Stimulated activated CD8-positive, alpha-beta memory T cell treated with anti-CD3 and anti-CD28 coated beads, Interleukin-12 subunit alpha, Interleukin-12 subunit beta, amount 100 ng/mL, for 4 hours (primary cell): ENCODE measurements at regions not wholly inside any gene's neighbourhood (a gene's known extent, or its start where the extent isn't known, plus 50 kb on each side); places are given as distances from the start of the nearest gene placed in this dataset.
"Not testable (repeated sequence)": the region's sequence is repeated elsewhere in the genome, so short reads cannot be mapped to it uniquely, and the experiment has no call there.

ENCODE experiments used
- DNase-seq: peaks from one replicate; pipeline ENCODE4 v3.0.0-alpha.2; 2020; ENCODE audit warnings: low read depth

- no peak for DNase-seq
Observed at GRCh38 chr11:129503646-129504045, 128.0 kb downstream of the BARX2 start.

GRCh38 chr11:129505266-129505665 is 129.6 kb downstream of the BARX2 start:
- no peak for DNase-seq

GRCh38 chr11:129508163-129508562 is 132.5 kb downstream of the BARX2 start:
- DNase-seq: no peak

GRCh38 chr11:129528296-129528695 is 152.6 kb downstream of the BARX2 start:
- no peak for DNase-seq

- no peak for DNase-seq
Observed at GRCh38 chr11:129530154-129530895, 154.7 kb downstream of the BARX2 start.

- no peak for DNase-seq
Observed at GRCh38 chr11:129533395-129533794, 157.7 kb downstream of the BARX2 start.

GRCh38 chr11:129536338-129536737 is 160.7 kb downstream of the BARX2 start:
- DNase-seq: no peak

GRCh38 chr11:129538323-129538722 is 162.7 kb downstream of the BARX2 start:
- DNase-seq: no peak

- no peak for DNase-seq
Observed at GRCh38 chr11:129543515-129544290, 168.1 kb downstream of the BARX2 start.

GRCh38 chr11:129544691-129545090 is 169.0 kb downstream of the BARX2 start:
- DNase-seq: no peak

GRCh38 chr11:129546266-129546665 is 170.6 kb downstream of the BARX2 start:
- no peak for DNase-seq

GRCh38 chr11:129557421-129557820 is 181.8 kb downstream of the BARX2 start:
- no peak for DNase-seq

- no peak for DNase-seq
Observed at GRCh38 chr11:129569007-129569406, 193.4 kb downstream of the BARX2 start.

- DNase-seq: not testable (repeated sequence)
Observed at GRCh38 chr11:129572667-129573066, 197.0 kb downstream of the BARX2 start.

GRCh38 chr11:129573161-129573560 is 197.5 kb downstream of the BARX2 start:
- no peak for DNase-seq

GRCh38 chr11:129574431-129574830 is 198.8 kb downstream of the BARX2 start:
- no peak for DNase-seq

GRCh38 chr11:129576652-129577051 is 201.0 kb downstream of the BARX2 start:
- no peak for DNase-seq

GRCh38 chr11:129578006-129578405 is 202.4 kb downstream of the BARX2 start:
- no peak for DNase-seq

- no peak for DNase-seq
Observed at GRCh38 chr11:129580278-129580677, 204.6 kb downstream of the BARX2 start.

GRCh38 chr11:129584316-129584715 is 208.7 kb downstream of the BARX2 start:
- DNase-seq: no peak

GRCh38 chr11:129589190-129589860 is 213.7 kb downstream of the BARX2 start:
- DNase-seq: no peak

GRCh38 chr11:129590030-129590752 is 214.5 kb downstream of the BARX2 start:
- DNase-seq: no peak
